HCT116 (cell line): ENCODE measurements at regions not wholly inside any gene's neighbourhood (a gene's known extent, or its start where the extent isn't known, plus 50 kb on each side); places are given as distances from the start of the nearest gene placed in this dataset.

Experiments used
- ATAC-seq: fragments of 200-7000 bp; cut with Tn5 transposase; 2 replicates; pipeline ENCODE4 v1.9.1; 2020; ENCODE audit warnings: mild to moderate bottlenecking, moderate library complexity
- BruUV-seq: library from RNA; stranded (reverse); fragments of 400-500 nt; replicated peaks from 2 replicates; lab custom pipeline; 2021; lab: Mats Ljungman, UMichigan
- CTCF ChIA-PET: fragments of 300-600 bp; sonication (Branson Sonifier 250); formaldehyde crosslinking; loops from one replicate; lab custom pipeline; 2021; ENCODE audit warnings: antibody characterized with exemption; lab: Charles Lee
- POLR2A ChIA-PET: fragments of 300-600, 350-600 bp; sonication (Branson Sonifier 250); formaldehyde crosslinking; loops from one replicate; lab custom pipeline; 2021; ENCODE audit warnings: antibody characterized with exemption; lab: Charles Lee
- RAD21 ChIA-PET, 2 experiments: fragments of 300-600 bp; sonication (Branson Sonifier 250); formaldehyde crosslinking; loops; one replicate each; lab custom pipeline; 2023; ENCODE audit warnings: low total read pairs in 2 of 2; ENCODE audit not compliant: uncharacterized antibody in 2 of 2, unreplicated experiment in 2 of 2, low non-redundant PET in 1 of 2; lab: Charles Lee
- DNase-seq: peaks from one replicate; pipeline ENCODE4 v3.0.0-alpha.2; 2010; ENCODE audit warnings: low read depth, low spot score
- H2AFZ ChIP-seq: fragments of 200-600 bp; shearing (Covaris generic), sonication (generic); 2 replicates; pipeline ENCODE4 v1.6.1; 2017; ENCODE audit warnings: low read depth, mixed run types, mixed read lengths, antibody characterized with exemption, low read length; ENCODE audit not compliant: poor library complexity, severe bottlenecking
- H3K27ac ChIP-seq: 2 replicates; pipeline ENCODE4 v1.5.1; 2012; ENCODE audit warnings: low read depth, low read length
- H3K27me3 ChIP-seq: fragments of 200-600 bp; sonication (generic); 2 replicates; pipeline ENCODE4 v1.6.1; 2016; ENCODE audit warnings: mixed run types, low read length, mixed read lengths; ENCODE audit not compliant: insufficient read depth
- H3K36me3 ChIP-seq, 2 experiments: fragments of 200-500 bp in 1 of 2; fragments of 200-600 bp in 1 of 2; sonication (Bioruptor generic) in 1 of 2; sonication (generic) in 1 of 2; 2 replicates each; pipeline versions ENCODE4 v1.5.1 to v1.6.1; 2014 to 2016; ENCODE audit warnings: low read length in 2 of 2, inconsistent platforms in 1 of 2, mixed read lengths in 1 of 2, mixed run types in 1 of 2; ENCODE audit not compliant: insufficient read depth in 2 of 2, control insufficient read depth in 1 of 2
- H3K4me1 ChIP-seq, 2 experiments: fragments of 200-600 bp in 1 of 2; sonication (generic) in 1 of 2; 2 replicates each; pipeline versions ENCODE4 v1.5.1 to v1.6.1; 2012 to 2017; ENCODE audit warnings: low read length in 2 of 2, inconsistent platforms in 1 of 2, mild to moderate bottlenecking in 1 of 2, mixed read lengths in 1 of 2, mixed run types in 1 of 2, moderate library complexity in 1 of 2; ENCODE audit not compliant: insufficient read depth in 2 of 2, control insufficient read depth in 1 of 2
- H3K4me2 ChIP-seq: fragments of 200-600 bp; sonication (generic); 2 replicates; pipeline ENCODE4 v1.6.1; 2017; ENCODE audit warnings: mixed run types, low read length, mixed read lengths
- H3K4me3 ChIP-seq, 2 experiments: fragments of 200-600 bp in 1 of 2; sonication (generic) in 1 of 2; replicated peaks in 1 of 2; 2 replicates each; pipeline ENCODE4 v1.5.1; 2011 to 2016; ENCODE audit warnings: low read length in 2 of 2, control low read depth in 1 of 2, low read depth in 1 of 2, mild to moderate bottlenecking in 1 of 2, mixed read lengths in 1 of 2, mixed run types in 1 of 2
- H3K79me2 ChIP-seq: fragments of 200-600 bp; sonication (generic); 2 replicates; pipeline ENCODE4 v1.6.1; 2017; ENCODE audit warnings: mild to moderate bottlenecking, mixed run types, low read length, moderate library complexity, mixed read lengths; ENCODE audit not compliant: insufficient read depth
- H3K9ac ChIP-seq: fragments of 200-600 bp; sonication (generic); 2 replicates; pipeline ENCODE4 v1.6.1; 2016; ENCODE audit warnings: low read length, mixed read lengths
- H3K9me2 ChIP-seq: fragments of 200-600 bp; sonication (generic), shearing (Covaris generic); 2 replicates; pipeline ENCODE4 v1.6.1; 2017; ENCODE audit warnings: mixed run types, mild to moderate bottlenecking, moderate library complexity; ENCODE audit not compliant: insufficient read depth
- H3K9me3 ChIP-seq, 2 experiments: fragments of 200-500 bp in 1 of 2; fragments of 200-600 bp in 1 of 2; sonication (Bioruptor generic) in 1 of 2; sonication (generic) in 1 of 2; 2 replicates each; pipeline ENCODE4 v1.6.1; 2014 to 2017; ENCODE audit warnings: low read length in 2 of 2, mixed read lengths in 2 of 2, inconsistent platforms in 1 of 2, low read depth in 1 of 2, mild to moderate bottlenecking in 1 of 2, mixed run types in 1 of 2, moderate library complexity in 1 of 2; ENCODE audit not compliant: control insufficient read depth in 1 of 2, insufficient read depth in 1 of 2
- H4K20me1 ChIP-seq: fragments of 200-600 bp; sonication (generic), shearing (Covaris generic); 2 replicates; pipeline ENCODE4 v1.6.1; 2017; ENCODE audit warnings: mixed run types, mild to moderate bottlenecking, moderate library complexity; ENCODE audit not compliant: insufficient read depth
- CBX3 ChIP-seq: IDR thresholded peaks from 2 replicates; pipeline ENCODE4 v1.6.1; 2012; ENCODE audit warnings: low read depth
- CEBPB ChIP-seq: IDR thresholded peaks from 2 replicates; pipeline ENCODE4 v1.6.1; 2012; ENCODE audit warnings: low read depth
- CTCF ChIP-seq, 3 experiments: fragments of 200-600 bp in 1 of 3; sonication (generic) in 1 of 3; IDR thresholded peaks in 2 of 3; conservative IDR thresholded peaks in 1 of 3; 2 replicates each; pipeline ENCODE4 v1.5.1; 2012 to 2017; ENCODE audit warnings: low read depth in 2 of 3, low read length in 2 of 3, antibody characterized with exemption in 1 of 3, borderline replicate concordance in 1 of 3, control low read depth in 1 of 3, mild to moderate bottlenecking in 1 of 3, mixed read lengths in 1 of 3, mixed run types in 1 of 3, moderate library complexity in 1 of 3; ENCODE audit not compliant: insufficient read depth in 1 of 3
- EGR1 ChIP-seq: IDR thresholded peaks from 2 replicates; pipeline ENCODE4 v1.6.1; 2012; ENCODE audit warnings: low read depth
- ELF1 ChIP-seq: IDR thresholded peaks from 2 replicates; pipeline ENCODE4 v1.6.1; 2012; ENCODE audit warnings: low read depth, borderline replicate concordance
- EZH2phosphoT487 ChIP-seq: fragments of 200-600 bp; IDR thresholded peaks from 2 replicates; pipeline ENCODE4 v1.6.1; 2018; ENCODE audit warnings: antibody characterized with exemption, borderline replicate concordance
- FOSL1 ChIP-seq: IDR thresholded peaks from 2 replicates; pipeline ENCODE4 v1.6.1; 2012; ENCODE audit warnings: low read depth
- JUND ChIP-seq: IDR thresholded peaks from 2 replicates; pipeline ENCODE4 v1.6.1; 2012
- POLR2A ChIP-seq: IDR thresholded peaks from 2 replicates; pipeline ENCODE4 v1.7.0; 2011; ENCODE audit warnings: borderline replicate concordance; ENCODE audit not compliant: insufficient read depth, insufficient read length; ENCODE audit errors: extremely low read depth
- POLR2AphosphoS5 ChIP-seq: IDR thresholded peaks from 2 replicates; pipeline ENCODE4 v1.6.1; 2011; ENCODE audit warnings: mild to moderate bottlenecking, low read depth, low read length, moderate library complexity
- RAD21 ChIP-seq: IDR thresholded peaks from 2 replicates; pipeline ENCODE4 v1.6.1; 2012; ENCODE audit warnings: low read depth, mild to moderate bottlenecking
- REST ChIP-seq: IDR thresholded peaks from 2 replicates; pipeline ENCODE4 v1.6.1; 2012; ENCODE audit warnings: low read depth
- SIN3A ChIP-seq: IDR thresholded peaks from 2 replicates; pipeline ENCODE4 v1.6.1; 2012; ENCODE audit warnings: low read depth
- TCF7L2 ChIP-seq: IDR thresholded peaks from 2 replicates; pipeline ENCODE4 v1.7.0; 2011; ENCODE audit warnings: borderline replicate concordance, inconsistent platforms; ENCODE audit not compliant: insufficient read depth, insufficient read length; ENCODE audit errors: extremely low read depth
- ZFX ChIP-seq: fragments of 450-650 bp; IDR thresholded peaks from 2 replicates; pipeline ENCODE4 v1.6.1; 2017
- ZNF274 ChIP-seq: fragments of 200-500 bp; sonication (Bioruptor generic); IDR thresholded peaks from 2 replicates; pipeline ENCODE4 v1.6.1; 2014; ENCODE audit warnings: mild to moderate bottlenecking, low read depth, low read length, inconsistent platforms
- intact Hi-C: fragments of 100-400 bp; cut with micrococcal nuclease; formaldehyde crosslinking; loops from 2 replicates; pipeline ENCODE4 v1.10.0; 2022
- TF ChIP-seq, protein P1 (sequence below): IDR thresholded peaks from 2 replicates; pipeline ENCODE4 v1.6.1; 2011; ENCODE audit warnings: mild to moderate bottlenecking, low read length, moderate library complexity; ENCODE audit not compliant: insufficient replicate concordance; ENCODE audit errors: extremely low read depth
- TF ChIP-seq, protein P2 (sequence below): IDR thresholded peaks from 2 replicates; pipeline ENCODE4 v1.6.1; 2012

DNA sequence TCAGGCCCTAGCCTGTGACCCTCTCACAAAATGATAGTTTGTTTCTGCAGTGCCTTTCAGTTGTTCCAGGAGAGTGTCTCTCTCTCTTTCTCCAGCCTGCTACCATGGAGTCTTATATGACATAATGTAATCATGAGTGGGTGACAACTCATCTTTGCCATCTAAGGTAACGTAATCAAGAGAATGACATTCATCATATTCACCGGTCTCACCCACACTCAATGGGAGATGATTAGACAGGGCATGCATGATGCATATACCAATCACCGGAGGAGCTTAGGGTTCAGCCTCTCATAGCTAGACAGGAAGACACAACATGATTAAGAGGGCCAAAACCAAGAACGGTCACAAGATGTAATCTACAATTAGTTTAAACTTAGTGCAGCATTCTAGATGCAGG lies 97.1 kb upstream of the FAM9B start:
- intact Hi-C loops: no loop called here
- H3K79me2 ChIP-seq: no peaks in the 10 kb centered on the region
- TF ChIP-seq JUND: no peak
- no peak for TF ChIP-seq ZFX
- no peak for TF ChIP-seq CEBPB
- no peak for TF ChIP-seq REST
- TF ChIP-seq, protein P1, sequence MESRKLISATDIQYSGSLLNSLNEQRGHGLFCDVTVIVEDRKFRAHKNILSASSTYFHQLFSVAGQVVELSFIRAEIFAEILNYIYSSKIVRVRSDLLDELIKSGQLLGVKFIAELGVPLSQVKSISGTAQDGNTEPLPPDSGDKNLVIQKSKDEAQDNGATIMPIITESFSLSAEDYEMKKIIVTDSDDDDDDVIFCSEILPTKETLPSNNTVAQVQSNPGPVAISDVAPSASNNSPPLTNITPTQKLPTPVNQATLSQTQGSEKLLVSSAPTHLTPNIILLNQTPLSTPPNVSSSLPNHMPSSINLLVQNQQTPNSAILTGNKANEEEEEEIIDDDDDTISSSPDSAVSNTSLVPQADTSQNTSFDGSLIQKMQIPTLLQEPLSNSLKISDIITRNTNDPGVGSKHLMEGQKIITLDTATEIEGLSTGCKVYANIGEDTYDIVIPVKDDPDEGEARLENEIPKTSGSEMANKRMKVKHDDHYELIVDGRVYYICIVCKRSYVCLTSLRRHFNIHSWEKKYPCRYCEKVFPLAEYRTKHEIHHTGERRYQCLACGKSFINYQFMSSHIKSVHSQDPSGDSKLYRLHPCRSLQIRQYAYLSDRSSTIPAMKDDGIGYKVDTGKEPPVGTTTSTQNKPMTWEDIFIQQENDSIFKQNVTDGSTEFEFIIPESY: no peak
- no peak for TF ChIP-seq CBX3
- TF ChIP-seq, protein P2, sequence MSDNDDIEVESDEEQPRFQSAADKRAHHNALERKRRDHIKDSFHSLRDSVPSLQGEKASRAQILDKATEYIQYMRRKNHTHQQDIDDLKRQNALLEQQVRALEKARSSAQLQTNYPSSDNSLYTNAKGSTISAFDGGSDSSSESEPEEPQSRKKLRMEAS: no peak
- no peak for TF ChIP-seq CTCF (IDR thresholded peaks at IDR 0.05 in 2 of 3, conservative IDR thresholded peaks at IDR 0.05 in 1 of 3; ENCODE audit: borderline replicate concordance in 1 of 3, insufficient read depth in 1 of 3, low read depth in 2 of 3, low read length in 2 of 3)
- TF ChIP-seq RAD21: no peak
- no peak for TF ChIP-seq POLR2A
- no peak for TF ChIP-seq FOSL1
- TF ChIP-seq EZH2phosphoT487: no peak
- no peak for TF ChIP-seq SIN3A
- no peak for TF ChIP-seq TCF7L2
- no peak for TF ChIP-seq EGR1
- TF ChIP-seq ZNF274: no peak
- TF ChIP-seq POLR2AphosphoS5: no peak
- TF ChIP-seq ELF1: no peak
- ChIA-PET CTCF (no interaction called here), RAD21 (no interaction called here), POLR2A (no interaction called here)
- H3K4me3 ChIP-seq: no peak overlapping the region
- H3K4me1 ChIP-seq: no peaks in the 10 kb centered on the region
- DNase-seq: no peak
- no peak overlapping the region for H2AFZ ChIP-seq
- no peak overlapping the region for H3K9ac ChIP-seq
- ATAC-seq: no peak
- H3K36me3 ChIP-seq: no peaks in the 10 kb centered on the region
- no peak overlapping the region for H3K4me2 ChIP-seq
- H4K20me1 ChIP-seq: no peaks in the 10 kb centered on the region
- no peaks in the 10 kb centered on the region for H3K27me3 ChIP-seq
- no peaks in the 10 kb centered on the region for H3K9me3 ChIP-seq
- BruUV-seq: no TSS peak
- no peaks in the 10 kb centered on the region for H3K9me2 ChIP-seq
- no peak overlapping the region for H3K27ac ChIP-seq
